ENCODE measurements at regions not wholly inside any gene's neighbourhood (a gene's known extent, or its start where the extent isn't known, plus 50 kb on each side); places are given as distances from the start of the nearest gene placed in this dataset.

DNA sequence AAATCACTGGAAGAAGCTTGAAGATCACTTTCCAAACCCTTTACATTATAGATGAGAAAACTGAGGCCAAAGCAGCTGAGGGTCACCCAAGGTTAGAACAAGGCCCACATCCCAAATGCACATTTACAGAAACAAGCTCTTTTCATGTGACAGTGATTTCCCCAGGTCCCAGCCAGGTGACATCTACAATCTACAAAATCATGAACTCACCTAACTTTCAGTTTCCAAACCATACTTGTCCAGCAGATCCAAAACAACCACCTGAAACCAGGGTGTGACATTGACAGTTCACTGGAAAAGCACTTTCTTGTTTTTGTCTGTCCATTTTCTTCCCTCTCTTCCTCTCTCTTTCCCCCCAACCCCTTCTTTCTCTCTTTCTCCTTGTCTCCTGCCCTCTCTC, 132.2 kb upstream of the PRICKLE2 start:
- Histone ChIP-seq H3K4me1 (ENCODE audit: control insufficient read depth, insufficient read depth, low read length, unreplicated experiment) (peaks cover 33% of the 10 kb centered on the region), H3K36me3 (ENCODE audit: insufficient read depth, low read length) (no peaks in the 10 kb centered on the region)

GRCh38 chr3:64355401-64355807, 130.1 kb upstream of the PRICKLE2 start:
- Histone ChIP-seq H3K79me2 (ENCODE audit: control insufficient read depth, insufficient read depth, low read length, unreplicated experiment) (no peaks in the 10 kb centered on the region), H3K4me3 (ENCODE audit: low read depth, low read length) (peak overlapping the region; percentile 25; the same call in 1 of the 2 replicates), H3K4me1 (ENCODE audit: control insufficient read depth, insufficient read depth, low read length, unreplicated experiment) (peaks cover 47% of the 10 kb centered on the region), H3K36me3 (ENCODE audit: insufficient read depth, low read length) (no peaks in the 10 kb centered on the region), H3K27me3 (ENCODE audit: insufficient read depth, low read length) (no peaks in the 10 kb centered on the region), H2AFZ (ENCODE audit: low read length, unreplicated experiment) (peak overlapping the region; percentile 68), H3K27ac (ENCODE audit: low read depth, low read length) (peak overlapping the region; percentile 56)

More for the DNA sequence above, 132.2 kb upstream of the PRICKLE2 start:
- H3K4me3 ChIP-seq (ENCODE audit: low read depth, low read length): no peak overlapping the region
- no peaks in the 10 kb centered on the region for H3K79me2 ChIP-seq (ENCODE audit: control insufficient read depth, insufficient read depth, low read length, unreplicated experiment)
- no peak overlapping the region for H3K27ac ChIP-seq (ENCODE audit: low read depth, low read length)
- no peak overlapping the region for H2AFZ ChIP-seq (ENCODE audit: low read length, unreplicated experiment)
- H3K27me3 ChIP-seq (ENCODE audit: insufficient read depth, low read length): no peaks in the 10 kb centered on the region

- Histone ChIP-seq H2AFZ (ENCODE audit: low read length, unreplicated experiment) (peak overlapping the region; percentile 68), H3K36me3 (ENCODE audit: insufficient read depth, low read length) (no peaks in the 10 kb centered on the region), H3K27ac (ENCODE audit: low read depth, low read length) (peak overlapping the region; percentile 56), H3K27me3 (ENCODE audit: insufficient read depth, low read length) (no peaks in the 10 kb centered on the region), H3K79me2 (ENCODE audit: control insufficient read depth, insufficient read depth, low read length, unreplicated experiment) (no peaks in the 10 kb centered on the region), H3K4me1 (ENCODE audit: control insufficient read depth, insufficient read depth, low read length, unreplicated experiment) (peaks cover 47% of the 10 kb centered on the region), H3K4me3 (ENCODE audit: low read depth, low read length) (peak overlapping the region; percentile 25; the same call in 1 of the 2 replicates)
These were observed 129.7 kb upstream of the PRICKLE2 start for GRCh38 chr3:64354956-64355355.

DNA sequence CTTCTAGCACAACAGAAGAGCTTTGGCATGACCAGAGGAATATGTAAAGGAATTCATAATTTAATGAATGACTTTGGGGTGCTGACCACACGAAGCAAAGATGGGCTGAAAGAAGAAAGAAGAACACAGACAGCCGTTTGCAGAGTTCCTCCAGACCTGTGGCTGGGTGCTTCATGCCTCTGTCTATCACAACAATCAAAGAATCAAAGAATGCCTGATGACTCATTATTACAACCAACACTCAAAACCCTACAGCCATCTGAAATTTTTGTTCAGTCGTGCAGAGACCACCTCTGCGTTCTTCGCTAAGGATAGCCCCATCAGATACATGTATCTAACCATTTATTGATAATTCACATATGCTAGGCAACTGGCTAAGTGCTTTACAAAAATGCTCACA, 129.0 kb upstream of the PRICKLE2 start:
- H3K4me1 ChIP-seq (ENCODE audit: control insufficient read depth, insufficient read depth, low read length, unreplicated experiment): peaks cover 47% of the 10 kb centered on the region
- no peaks in the 10 kb centered on the region for H3K27me3 ChIP-seq (ENCODE audit: insufficient read depth, low read length)
- no peaks in the 10 kb centered on the region for H3K79me2 ChIP-seq (ENCODE audit: control insufficient read depth, insufficient read depth, low read length, unreplicated experiment)
- no peaks in the 10 kb centered on the region for H3K36me3 ChIP-seq (ENCODE audit: insufficient read depth, low read length)
- H3K27ac ChIP-seq (ENCODE audit: low read depth, low read length): peak overlapping the region; percentile 56; the same call in 1 of the 2 replicates
- no peak overlapping the region for H2AFZ ChIP-seq (ENCODE audit: low read length, unreplicated experiment)
- no peak overlapping the region for H3K4me3 ChIP-seq (ENCODE audit: low read depth, low read length)

DNA sequence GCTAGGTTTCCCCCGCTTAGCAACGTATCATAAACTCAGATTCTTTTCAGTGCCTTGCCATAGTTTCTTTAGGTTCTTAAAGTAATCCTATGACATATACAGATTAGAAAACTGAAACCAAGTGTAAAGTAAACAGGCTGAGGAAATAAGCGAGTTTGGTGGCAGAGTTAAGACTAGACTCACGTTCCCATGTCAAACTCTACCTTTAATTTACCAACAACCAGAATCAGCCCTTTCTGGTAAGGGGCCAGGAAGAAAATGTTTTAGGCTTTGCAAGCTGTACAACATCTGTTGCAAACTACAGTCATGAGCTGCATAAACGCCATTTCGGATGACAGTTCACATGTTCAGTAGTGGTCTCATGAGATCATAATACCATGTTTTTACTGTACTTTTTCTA, 128.0 kb upstream of the PRICKLE2 start:
- H3K27me3 ChIP-seq (ENCODE audit: insufficient read depth, low read length): no peaks in the 10 kb centered on the region
- peak overlapping the region; percentile 38 for H3K4me3 ChIP-seq (ENCODE audit: low read depth, low read length)
- peak overlapping the region; percentile 5; the same call in 1 of the 2 replicates for H3K27ac ChIP-seq (ENCODE audit: low read depth, low read length)
- no peaks in the 10 kb centered on the region for H3K79me2 ChIP-seq (ENCODE audit: control insufficient read depth, insufficient read depth, low read length, unreplicated experiment)
- no peaks in the 10 kb centered on the region for H3K36me3 ChIP-seq (ENCODE audit: insufficient read depth, low read length)
- peaks cover 47% of the 10 kb centered on the region for H3K4me1 ChIP-seq (ENCODE audit: control insufficient read depth, insufficient read depth, low read length, unreplicated experiment)
- H2AFZ ChIP-seq (ENCODE audit: low read length, unreplicated experiment): peak overlapping the region; percentile 70

DNA sequence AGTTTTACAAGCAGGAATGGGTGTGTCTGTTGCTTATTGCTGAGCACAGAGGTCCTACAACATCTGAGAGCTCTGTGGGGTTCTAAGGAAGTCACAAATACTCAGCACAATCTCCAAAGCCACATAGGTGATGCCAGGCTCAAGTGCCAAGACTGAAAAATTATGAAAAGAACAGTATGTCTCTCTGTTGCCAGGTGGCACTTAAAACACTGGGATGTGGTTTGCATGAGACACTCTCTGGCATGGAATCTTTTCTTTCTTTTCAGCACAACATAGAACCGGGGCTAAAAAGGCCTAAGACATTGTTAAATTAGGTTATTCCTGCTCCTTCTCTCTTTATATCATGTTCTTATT, 127.3 kb upstream of the PRICKLE2 start:
- no peaks in the 10 kb centered on the region for H3K27me3 ChIP-seq (ENCODE audit: insufficient read depth, low read length)
- no peaks in the 10 kb centered on the region for H3K36me3 ChIP-seq (ENCODE audit: insufficient read depth, low read length)
- H3K27ac ChIP-seq (ENCODE audit: low read depth, low read length): peak overlapping the region; percentile 5; the same call in 1 of the 2 replicates
- peaks cover 47% of the 10 kb centered on the region for H3K4me1 ChIP-seq (ENCODE audit: control insufficient read depth, insufficient read depth, low read length, unreplicated experiment)
- H3K79me2 ChIP-seq (ENCODE audit: control insufficient read depth, insufficient read depth, low read length, unreplicated experiment): no peaks in the 10 kb centered on the region
- no peak overlapping the region for H3K4me3 ChIP-seq (ENCODE audit: low read depth, low read length)
- peak overlapping the region; percentile 70 for H2AFZ ChIP-seq (ENCODE audit: low read length, unreplicated experiment)

- 0 out of 2 replicates have a peak overlapping the region, but pooled peaks have one; percentile 49 for H3K4me3 ChIP-seq (ENCODE audit: low read depth, low read length)
- no peaks in the 10 kb centered on the region for H3K27me3 ChIP-seq (ENCODE audit: insufficient read depth, low read length)
- H2AFZ ChIP-seq (ENCODE audit: low read length, unreplicated experiment): peak overlapping the region; percentile 86
- H3K79me2 ChIP-seq (ENCODE audit: control insufficient read depth, insufficient read depth, low read length, unreplicated experiment): no peaks in the 10 kb centered on the region
- H3K4me1 ChIP-seq (ENCODE audit: control insufficient read depth, insufficient read depth, low read length, unreplicated experiment): peaks cover 47% of the 10 kb centered on the region
- peak overlapping the region; percentile 62 for H3K27ac ChIP-seq (ENCODE audit: low read depth, low read length)
- H3K36me3 ChIP-seq (ENCODE audit: insufficient read depth, low read length): no peaks in the 10 kb centered on the region
These were observed 126.7 kb upstream of the PRICKLE2 start for GRCh38 chr3:64351713-64352638.

DNA sequence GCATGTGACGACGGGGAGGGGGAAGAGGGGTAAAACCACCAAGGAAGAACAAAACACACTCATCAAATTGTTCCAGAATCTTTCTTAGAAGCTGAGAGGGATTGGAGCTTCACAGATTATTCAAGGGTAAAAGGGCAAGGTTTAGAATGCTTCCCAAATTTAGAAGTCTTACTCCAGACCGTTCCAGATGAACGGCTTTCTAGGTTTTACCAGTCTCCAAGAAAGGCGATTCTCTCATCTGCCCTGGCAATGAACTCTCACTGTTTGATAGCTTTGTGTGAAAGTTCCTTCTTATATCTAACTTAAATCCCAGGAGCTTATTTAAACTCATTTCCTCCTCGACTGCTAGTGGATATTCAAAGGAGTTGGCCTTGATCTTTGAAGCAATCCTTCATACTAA, 124.3 kb upstream of the PRICKLE2 start:
- Histone ChIP-seq H3K79me2 (ENCODE audit: control insufficient read depth, insufficient read depth, low read length, unreplicated experiment) (no peaks in the 10 kb centered on the region), H3K27ac (ENCODE audit: low read depth, low read length) (no peak overlapping the region), H2AFZ (ENCODE audit: low read length, unreplicated experiment) (no peak overlapping the region), H3K27me3 (ENCODE audit: insufficient read depth, low read length) (no peaks in the 10 kb centered on the region), H3K4me1 (ENCODE audit: control insufficient read depth, insufficient read depth, low read length, unreplicated experiment) (peaks cover 46% of the 10 kb centered on the region), H3K4me3 (ENCODE audit: low read depth, low read length) (no peak overlapping the region), H3K36me3 (ENCODE audit: insufficient read depth, low read length) (no peaks in the 10 kb centered on the region)

DNA sequence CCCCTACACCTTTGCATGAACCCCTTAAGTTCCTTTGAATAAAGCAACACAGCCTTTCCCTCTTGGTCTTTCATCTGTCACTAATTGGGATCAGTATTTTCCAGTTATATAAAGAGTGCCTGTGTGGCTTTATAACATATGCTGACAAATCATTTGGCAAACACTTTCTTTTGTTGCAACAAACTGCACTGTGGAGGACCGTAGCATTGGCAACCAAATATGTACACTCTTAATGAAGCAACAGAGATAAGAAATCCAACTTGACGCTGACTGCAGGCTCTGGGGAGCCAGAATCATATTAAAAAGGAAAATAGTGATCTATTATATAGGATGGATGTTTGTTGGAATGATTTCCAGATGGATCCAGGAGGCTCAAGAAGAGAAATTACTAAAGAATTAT, 120.1 kb upstream of the PRICKLE2 start:
- H3K4me1 ChIP-seq (ENCODE audit: control insufficient read depth, insufficient read depth, low read length, unreplicated experiment): peaks cover 53% of the 10 kb centered on the region
- H3K27me3 ChIP-seq (ENCODE audit: insufficient read depth, low read length): no peaks in the 10 kb centered on the region
- H3K4me3 ChIP-seq (ENCODE audit: low read depth, low read length): no peak overlapping the region
- H2AFZ ChIP-seq (ENCODE audit: low read length, unreplicated experiment): no peak overlapping the region
- H3K79me2 ChIP-seq (ENCODE audit: control insufficient read depth, insufficient read depth, low read length, unreplicated experiment): no peaks in the 10 kb centered on the region
- H3K27ac ChIP-seq (ENCODE audit: low read depth, low read length): peak overlapping the region; percentile 80
- no peaks in the 10 kb centered on the region for H3K36me3 ChIP-seq (ENCODE audit: insufficient read depth, low read length)

GRCh38 chr3:64344721-64345207, 119.5 kb upstream of the PRICKLE2 start:
- H3K79me2 ChIP-seq (ENCODE audit: control insufficient read depth, insufficient read depth, low read length, unreplicated experiment): no peaks in the 10 kb centered on the region
- H3K4me3 ChIP-seq (ENCODE audit: low read depth, low read length): peak overlapping the region; percentile 21; the same call in 1 of the 2 replicates
- peak overlapping the region; percentile 65 for H2AFZ ChIP-seq (ENCODE audit: low read length, unreplicated experiment)
- no peaks in the 10 kb centered on the region for H3K27me3 ChIP-seq (ENCODE audit: insufficient read depth, low read length)
- peaks cover 57% of the 10 kb centered on the region for H3K4me1 ChIP-seq (ENCODE audit: control insufficient read depth, insufficient read depth, low read length, unreplicated experiment)
- peak overlapping the region; percentile 80 for H3K27ac ChIP-seq (ENCODE audit: low read depth, low read length)
- H3K36me3 ChIP-seq (ENCODE audit: insufficient read depth, low read length): no peaks in the 10 kb centered on the region
